ENCODE measurements at regions not wholly inside any gene's neighbourhood (a gene's known extent, or its start where the extent isn't known, plus 50 kb on each side); places are given as distances from the start of the nearest gene placed in this dataset.

DNA sequence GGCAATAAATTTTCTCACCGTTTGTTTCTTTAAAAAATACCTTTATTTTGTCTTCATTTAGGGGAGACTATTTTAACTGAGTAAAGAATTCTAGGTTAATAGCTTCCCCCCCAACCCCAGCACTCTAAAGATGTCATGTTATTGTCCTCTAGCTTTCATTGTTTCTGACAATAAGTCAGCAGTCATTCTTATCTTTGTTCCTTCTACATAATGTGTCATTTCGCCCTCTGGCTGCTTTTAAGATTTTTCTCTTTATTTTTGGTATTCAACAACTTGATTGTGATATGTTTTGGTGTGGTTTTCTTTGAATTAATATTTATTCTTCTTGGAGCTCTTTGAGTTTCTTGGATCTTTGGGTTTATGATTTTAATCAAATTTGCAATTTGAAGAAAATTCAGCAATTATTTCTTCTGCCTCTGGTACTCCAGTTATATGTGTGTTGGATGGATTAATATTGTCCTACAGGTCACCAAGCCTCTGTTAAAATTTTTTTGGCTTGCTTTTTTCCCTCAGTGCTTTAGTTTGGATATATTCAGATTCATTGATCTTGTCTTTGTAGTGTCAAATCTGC is 64.6 kb upstream of the ELN start:
- DNase-seq: no peak

DNA sequence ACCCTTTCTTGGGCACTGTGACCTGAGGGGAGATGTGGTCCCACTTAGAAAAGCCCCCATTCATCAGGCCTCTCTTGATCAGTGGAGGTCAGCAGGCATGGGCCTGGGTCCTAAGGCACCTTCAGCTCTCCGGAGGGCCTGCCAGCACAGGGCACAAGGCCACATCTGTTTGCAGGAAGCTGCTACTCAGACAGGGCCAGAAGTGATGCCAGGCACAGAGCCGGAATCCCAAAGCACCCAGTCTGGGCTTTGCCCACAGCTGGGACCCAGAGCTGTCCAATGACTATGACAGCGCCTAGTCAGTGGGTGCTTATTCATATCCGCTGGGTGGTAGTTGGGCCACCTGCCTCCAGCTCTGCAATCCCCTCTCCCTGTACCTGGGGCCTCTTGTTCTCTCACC is 63.2 kb upstream of the ELN start:
- DNase-seq: no peak

DNA sequence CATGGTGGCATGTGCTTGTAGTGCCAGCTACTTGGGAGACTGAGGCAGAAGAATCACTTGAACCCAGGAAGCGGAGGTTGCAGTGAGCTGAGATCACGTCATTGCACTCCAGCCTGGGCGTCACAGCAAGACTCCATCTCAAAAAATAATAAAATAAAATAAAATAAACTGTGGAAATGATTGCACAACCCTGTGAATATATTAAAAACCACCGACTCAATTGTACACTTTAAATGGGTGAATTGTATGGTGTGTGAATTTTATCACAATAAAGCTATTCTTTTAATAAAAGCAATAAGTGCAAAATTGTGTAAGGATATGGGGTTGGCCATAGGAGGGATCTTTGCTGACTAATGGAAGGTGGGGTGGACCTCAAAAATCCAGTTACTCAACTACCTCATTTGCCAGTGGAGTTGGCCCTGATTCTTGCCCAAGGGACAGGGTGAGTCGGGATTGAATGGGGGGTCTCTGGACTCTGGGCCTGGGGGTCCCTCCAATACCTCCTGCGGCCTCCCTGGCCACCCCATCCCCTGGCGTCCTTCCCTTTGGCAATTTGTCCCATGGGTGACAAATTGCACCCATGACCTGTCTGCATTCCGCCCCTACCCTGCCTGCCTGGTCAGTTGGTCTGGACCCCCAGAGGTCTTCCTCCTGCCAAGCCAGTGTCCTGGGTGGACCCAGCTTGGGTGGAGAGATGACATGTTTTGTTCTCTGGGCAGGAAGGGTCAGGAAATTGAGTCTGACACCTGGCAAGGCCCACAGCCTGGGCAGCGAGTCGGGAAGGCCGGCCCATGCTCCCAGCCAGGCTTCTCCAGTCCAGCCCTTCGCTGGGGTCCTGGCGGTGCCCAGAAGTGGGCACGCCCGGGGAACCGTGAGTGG is 61.7 kb upstream of the ELN start:
- no peak for DNase-seq

DNA sequence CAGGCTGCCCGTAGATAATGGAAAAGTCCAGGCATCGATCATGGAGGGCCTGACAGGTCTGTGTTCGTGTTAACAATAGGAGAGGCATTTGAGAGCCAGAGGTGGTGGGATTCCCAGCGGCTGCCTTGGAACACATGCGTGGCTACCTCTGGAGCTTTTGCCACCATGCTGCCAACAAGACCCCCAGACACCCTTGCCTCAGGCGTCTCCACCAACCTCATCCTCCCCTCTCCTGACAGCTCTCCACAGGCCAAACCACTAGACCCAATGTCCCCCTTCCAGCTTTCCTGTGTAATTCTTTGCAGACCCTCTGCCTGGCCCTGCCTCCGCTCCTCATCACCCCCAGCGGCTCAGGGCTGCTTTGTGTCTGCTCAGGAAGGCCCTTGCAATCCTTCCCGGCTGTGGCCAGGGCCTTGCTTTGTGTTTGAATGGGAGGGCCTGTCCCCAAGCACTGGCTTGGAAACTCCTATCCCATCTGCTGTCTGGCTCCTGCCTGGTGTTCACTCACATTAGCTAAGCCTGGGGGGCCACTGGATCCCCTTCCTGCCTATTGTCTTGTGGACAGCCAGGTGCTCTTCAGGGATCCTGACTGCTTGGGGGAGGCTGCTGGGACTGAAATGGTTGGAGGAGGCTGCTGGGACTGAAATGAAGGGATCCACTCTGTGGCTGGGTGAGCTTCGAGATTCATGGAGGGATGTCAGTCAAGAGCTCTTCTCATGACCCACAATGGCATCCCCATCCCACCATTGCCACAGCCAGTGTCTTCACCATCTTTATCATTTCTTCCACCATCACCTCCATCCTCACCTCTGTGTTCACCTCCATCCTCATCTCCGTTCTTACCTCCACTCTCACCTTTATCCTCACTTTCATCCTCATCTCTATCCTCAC is 60.8 kb upstream of the ELN start:
- DNase-seq: no peak

DNA sequence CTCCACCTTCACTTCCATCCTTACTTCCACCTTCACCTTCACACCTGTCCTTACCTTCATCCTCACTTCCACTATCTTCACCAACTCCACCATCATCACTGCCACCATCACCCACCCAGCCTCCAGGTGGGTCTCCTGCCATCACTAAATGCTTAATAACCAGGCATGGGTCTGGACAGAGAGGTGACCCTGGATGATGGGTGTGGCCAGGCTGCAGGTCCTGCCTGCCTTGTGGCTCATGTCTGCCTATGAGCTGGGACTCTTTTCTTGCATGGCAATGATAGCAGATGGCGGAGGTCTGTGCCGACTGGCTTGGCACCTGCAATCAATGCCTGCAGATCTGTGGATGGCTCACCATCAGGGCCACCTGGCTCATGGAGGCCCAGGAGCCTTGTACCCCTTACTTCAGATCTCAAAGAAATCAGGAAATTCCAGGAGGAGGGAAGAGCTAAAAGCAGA is 60.1 kb upstream of the ELN start:
- no peak for DNase-seq

DNA sequence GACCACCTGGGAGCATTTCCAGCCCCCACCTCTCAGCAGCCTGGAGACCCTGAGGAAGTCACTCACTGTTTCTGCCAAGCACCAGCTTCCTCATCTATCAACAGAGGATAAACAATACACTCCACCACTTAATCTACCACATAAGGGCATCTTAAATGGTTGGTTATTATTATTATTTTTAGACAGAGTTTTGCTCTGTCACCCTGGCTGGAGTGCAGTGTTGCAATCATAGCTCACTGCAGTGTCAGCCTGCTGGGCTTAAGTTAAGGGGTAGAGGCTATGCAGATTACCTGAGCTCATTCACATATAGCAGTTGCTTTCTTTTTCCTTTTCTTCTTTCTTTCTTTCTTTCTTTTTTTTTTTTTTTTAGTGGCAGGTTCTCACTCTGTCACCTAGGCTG is 59.5 kb upstream of the ELN start:
- DNase-seq: no peak

DNA sequence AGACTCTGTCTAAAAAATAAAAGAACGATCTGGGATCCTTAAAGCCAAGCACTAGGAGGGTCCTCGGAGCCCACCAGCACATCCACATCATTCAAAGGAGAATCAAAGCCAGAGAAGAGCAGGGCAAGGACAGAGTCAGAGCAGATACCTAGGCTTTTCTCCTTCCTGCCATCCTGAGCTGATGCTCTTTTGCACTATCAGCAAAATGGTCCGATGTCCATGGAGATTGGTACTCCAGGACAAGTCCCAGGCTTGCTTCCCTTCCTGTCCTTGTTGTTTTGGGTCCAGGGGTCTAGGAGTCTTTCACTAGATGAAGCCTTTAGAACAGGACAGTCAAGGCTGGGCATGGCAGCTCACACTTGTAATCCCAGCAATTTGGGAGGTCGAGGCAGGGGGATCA is 58.0 kb upstream of the ELN start:
- DNase-seq: no peak

DNA sequence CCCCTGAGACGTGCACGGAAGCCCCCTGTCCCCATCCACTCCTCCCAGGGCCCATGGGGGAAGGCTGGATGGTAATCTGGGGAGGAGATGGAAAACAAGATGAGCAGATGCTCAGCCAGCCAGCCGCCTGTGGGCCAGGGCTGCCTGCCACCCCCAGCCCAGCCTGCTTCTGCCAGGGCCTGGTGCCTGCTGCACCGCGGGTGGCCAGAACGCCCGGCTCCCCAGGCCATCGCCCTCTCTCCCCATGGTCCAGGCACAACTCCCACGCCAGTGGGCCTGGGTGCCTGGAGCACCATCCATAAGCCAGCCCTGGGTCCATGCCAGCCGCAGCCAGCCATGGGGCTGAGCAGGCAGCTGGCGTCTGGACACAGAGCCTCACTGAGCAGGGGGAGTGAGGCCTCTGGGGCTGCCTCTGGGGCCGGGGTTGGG is 57.2 kb upstream of the ELN start:
- no peak for DNase-seq

DNA sequence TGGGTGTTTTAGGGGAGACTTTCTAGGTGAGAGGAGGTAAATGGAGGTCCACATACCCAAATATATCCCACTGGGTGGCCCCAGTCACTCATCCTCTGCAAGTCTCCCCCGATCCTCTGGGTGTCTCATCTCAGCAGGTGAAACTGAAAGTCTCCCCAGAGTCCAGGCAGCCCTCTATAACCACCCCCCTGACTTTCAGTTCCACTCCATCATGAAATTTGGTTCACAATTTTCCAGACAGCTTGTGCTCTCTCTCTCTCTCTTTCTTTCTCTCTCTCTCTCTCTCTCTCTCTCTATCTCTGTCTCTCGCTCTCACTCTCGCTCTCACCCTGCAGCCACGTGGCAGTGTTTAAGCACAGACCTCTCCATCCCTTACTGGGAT is 56.7 kb upstream of the ELN start:
- no peak for DNase-seq

DNA sequence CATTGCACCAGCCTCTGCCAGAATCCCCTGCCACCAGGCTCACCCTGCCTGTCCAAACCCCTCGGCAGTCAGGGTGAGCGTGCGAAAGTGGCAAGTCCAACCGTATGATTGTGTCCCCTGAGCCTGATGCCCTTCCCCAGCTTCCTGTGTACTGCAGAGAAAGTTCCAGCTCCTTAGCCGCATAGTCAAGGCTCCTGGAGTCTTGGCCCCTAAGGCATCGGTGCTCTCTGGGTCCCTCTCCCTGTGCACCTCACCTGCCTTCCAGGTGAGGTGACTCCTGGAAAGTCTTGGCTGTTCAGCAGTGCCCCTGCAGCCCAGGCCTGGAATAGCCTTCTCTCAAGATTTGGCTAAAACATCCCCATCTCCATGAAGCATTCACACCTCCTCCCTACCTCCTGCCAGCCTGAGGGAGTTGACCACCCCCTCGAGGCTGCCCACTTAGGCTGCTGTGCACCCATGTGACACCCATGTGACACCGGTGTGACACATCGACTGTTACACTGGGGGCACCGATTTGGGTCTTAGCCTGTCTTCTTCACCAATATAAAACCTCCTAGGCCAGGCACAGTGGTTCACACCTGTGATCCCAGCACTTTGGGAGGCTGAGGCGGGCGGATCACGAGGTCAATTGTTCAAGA is 56.1 kb upstream of the ELN start:
- no peak for DNase-seq

DNA sequence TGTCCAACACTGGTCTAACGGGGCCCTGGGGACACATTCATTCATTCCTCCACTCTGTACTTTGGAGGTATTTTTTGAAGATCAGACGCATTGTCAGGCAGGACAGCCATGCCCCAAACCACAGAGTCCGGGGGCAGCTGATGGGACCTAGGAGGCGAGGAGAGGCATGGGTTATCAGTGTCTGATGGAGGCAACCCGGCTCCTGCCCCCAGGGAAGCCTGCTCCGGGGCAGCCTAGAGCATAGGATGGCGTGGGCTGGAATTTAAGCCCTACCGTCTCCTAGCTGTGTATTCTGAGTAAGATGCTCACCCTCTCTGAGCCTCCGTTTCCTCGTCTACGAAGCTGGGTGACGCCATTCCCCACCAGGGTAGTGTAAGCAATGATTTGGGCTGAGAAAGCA is 55.4 kb upstream of the ELN start:
- no peak for DNase-seq

DNA sequence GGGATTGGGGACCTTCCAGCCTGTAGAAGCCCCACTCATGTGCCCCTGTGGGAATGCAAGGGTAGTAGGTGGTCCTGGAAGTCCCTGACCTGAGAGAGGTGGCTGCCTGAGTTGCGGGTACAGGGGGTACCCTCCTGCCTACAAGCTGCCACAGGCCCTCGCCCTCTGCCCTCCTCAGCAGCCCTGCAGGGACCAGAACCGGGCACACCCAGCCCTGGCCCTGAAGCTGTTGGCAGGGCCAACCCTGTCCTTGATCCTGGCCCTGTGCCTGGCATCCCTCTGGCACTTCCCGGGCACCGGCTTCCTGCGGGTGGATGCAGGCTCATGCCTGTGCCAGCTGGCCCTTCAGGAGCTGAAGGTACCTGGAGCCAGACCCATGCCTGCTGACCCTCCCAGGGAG is 54.9 kb upstream of the ELN start:
- DNase-seq: peak in 3 of 58 donors; percentile 6 to 22 (median 8)

DNA sequence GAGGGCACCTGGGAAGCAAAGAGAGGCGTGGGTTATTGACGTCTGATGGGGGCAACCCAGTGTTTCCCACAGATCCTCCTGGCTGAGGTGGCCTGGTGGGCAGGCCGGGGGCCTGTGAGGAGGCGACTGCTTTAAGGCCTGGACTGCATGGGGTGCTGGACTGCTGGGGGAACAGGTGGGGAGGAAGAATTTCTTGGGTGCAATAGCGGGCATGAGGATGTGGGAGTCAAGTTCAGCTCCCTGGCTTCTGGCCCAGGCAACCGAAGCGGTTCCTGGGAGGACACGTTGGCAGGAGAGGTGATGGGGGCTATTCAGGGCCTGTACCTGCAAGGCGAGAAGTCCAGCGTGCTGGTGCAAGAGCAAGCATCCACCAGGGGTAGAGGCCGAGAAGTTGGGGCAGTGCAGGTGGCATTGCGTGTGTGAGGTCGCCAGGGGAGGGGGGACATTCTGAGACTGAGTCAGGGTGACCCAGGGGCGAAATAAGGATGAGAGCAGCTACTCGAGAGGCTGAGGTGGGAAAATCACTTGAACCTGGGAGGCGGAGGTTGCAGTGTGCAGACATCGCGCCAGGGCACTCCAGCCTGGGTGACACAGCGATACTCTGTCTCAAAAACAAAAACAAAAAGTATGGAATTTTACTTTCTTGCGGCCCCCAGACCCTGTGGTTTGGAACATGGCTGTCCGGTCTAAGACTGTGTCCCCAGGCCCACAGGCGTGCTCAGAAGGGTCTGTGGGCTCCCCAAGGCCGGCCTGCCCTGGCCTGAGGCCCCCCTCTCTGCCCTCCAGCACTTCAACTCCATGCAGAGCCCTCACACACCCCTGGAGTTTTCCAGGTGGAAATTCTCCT is 53.6 kb upstream of the ELN start:
- DNase-seq: no peak

DNA sequence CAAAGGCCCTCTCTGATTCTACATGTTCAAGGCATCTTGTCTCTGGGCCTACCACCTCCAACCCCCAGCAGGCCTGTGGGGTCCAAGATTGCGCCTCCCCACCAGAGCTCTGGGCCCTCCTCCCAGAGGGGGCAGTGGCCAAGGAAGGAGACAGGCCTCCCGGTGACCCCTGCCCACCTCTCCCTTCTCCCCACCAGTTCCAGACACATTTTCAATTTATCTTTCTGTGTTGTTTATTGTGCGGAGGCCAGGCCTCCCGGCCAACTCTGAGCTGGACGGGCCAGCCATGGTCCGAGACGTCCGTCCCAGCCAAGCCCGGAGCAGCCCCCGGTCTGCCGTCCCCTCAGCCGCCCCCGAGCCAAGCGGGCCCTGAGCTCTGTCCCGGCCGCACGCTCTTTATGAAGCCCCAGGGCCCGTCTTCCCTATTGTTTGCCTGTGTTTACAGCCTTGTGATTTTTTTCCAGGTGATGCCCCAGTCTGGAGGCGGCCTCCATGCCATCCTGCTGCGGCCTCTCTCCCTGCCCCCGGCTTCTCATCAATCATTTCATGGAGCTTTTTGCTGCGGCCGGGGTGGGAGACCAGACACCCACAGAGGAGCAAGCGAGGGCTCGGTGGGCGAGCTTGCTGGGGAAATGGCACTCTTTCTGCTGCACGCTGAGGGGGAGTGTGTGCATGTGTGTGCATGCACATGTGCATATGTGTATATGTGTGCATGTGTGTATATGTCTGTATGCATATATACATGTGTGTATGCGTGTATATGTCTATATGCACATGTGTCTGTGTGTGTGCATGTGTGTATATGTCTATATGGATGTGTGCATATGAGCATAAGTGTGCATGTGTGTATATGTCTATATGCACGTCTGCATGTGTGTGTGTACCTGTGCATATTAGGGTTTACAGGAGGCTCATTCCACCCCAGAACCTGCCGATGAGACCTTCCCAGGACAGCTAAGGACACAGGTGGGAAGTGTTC is 52.7 kb upstream of the ELN start:
- no peak for DNase-seq

DNA sequence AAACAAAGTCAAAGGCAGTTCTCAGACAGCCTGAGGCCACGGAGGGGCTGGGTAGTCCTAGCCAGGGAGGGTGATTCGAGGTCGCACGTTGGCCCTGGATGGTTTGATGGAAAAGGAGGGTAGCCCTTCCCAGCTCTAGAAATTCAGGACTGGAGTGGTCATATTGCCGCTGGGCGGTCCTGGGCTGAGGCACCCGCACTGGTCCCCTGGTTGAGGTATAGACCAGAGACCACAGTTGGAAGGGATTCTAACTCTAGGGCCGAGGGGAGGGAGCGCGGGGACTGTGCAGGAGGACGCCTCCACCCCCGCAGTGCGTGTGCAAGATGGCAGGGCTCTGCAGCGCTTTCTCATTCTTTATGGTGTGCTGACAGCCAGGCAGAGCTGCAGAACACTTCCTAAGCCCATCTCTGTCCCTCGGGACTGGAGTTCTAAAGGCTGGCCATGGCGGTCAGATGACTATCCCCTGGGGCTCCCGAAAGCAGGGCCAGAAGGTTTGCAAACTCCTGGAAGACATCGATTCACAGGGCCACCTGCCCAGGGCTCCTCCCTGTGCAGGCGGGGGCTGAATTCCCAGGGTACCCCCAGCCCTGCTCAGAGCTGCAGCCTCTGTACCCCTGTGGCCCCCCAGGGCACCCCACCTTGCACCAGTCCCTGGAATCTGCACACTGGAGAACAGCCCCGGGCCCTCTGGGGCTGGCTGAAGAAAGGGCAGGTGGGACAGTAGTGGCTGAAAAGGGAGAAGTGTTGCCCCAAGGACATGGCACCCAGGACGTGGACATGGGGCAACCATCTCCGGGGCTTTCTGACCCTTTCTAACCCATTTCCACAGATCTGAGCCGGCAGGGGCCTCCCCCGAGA is 51.0 kb upstream of the ELN start:
- DNase-seq: no peak

DNA sequence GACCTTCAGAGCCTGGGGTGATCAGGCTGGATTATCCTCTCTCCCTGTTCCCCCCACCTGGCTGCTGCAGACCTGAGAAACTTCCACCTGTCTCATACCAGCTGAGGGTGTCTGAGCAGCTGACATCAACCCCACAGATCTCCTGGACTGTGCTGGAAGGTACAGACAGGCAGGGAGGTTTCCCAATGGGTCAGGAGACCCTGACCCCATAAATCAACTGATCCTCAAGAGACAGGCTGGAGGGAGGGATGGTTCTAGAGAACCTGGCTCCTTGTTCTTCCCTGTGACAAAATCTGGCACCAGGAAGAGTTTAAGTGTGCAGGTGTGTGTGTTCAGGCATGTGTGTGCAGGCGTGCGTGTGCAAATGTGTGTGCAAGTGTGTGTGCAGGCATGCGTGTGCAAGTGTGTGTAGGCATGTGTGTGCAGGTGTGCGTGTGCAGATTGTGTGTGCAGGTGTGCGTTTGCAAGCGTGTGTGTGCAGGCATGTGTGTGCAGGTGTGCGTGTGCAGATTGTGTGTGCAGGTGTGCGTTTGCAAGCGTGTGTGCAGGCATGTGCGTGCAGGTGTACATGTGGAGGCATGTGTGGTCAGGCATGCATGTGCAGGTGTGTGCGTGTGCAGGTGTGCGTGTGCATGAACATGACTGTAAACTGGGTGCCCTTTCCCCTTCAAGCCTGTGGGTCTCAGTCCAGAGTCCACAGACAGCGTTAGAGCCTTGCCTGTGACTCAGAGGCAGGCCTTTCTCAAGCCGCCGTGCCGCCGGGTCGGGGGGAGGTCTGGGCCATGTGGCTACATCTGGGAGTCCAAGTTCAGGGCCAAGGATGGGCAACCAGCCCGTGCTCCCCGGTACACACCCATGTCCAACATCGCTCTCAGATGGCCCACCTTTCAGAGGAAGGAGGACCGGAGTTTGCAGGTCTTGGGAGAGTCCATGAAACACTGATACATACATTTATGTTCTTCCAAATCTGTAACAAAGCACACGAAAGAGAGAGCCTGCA is 50.1 kb upstream of the ELN start:
- no peak for DNase-seq

Data from anterior cingulate cortex (tissue), 58 donors.